ENCODE measurements at regions not wholly inside any gene's neighbourhood (a gene's known extent, or its start where the extent isn't known, plus 50 kb on each side); places are given as distances from the start of the nearest gene placed in this dataset.

DNA sequence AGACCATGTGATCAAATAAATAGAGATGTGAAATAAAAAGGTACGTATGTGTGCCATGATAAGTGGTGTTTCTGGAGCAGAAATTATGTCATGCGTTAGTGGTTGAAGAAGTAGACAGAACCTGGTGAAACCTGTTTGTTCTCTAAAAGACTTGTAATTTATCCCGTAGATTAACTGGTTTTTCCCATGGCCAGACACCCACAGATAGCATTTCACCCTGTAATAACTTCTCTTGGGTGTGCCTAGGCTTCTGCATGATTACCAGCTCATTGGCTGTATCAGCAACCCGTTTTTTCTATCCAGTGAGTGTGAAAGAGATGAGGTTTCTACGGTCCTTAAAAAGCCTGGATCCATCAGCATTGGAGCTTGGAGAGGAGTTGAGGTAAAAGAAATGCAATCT is 471.3 kb downstream of the NPIPA7 start:
- TF ChIP-seq, protein P1, sequence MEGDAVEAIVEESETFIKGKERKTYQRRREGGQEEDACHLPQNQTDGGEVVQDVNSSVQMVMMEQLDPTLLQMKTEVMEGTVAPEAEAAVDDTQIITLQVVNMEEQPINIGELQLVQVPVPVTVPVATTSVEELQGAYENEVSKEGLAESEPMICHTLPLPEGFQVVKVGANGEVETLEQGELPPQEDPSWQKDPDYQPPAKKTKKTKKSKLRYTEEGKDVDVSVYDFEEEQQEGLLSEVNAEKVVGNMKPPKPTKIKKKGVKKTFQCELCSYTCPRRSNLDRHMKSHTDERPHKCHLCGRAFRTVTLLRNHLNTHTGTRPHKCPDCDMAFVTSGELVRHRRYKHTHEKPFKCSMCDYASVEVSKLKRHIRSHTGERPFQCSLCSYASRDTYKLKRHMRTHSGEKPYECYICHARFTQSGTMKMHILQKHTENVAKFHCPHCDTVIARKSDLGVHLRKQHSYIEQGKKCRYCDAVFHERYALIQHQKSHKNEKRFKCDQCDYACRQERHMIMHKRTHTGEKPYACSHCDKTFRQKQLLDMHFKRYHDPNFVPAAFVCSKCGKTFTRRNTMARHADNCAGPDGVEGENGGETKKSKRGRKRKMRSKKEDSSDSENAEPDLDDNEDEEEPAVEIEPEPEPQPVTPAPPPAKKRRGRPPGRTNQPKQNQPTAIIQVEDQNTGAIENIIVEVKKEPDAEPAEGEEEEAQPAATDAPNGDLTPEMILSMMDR (conservative IDR thresholded peaks at IDR 0.05 in 1 of 2, IDR thresholded peaks at IDR 0.05 in 1 of 2; ENCODE audit: low read depth in 1 of 2, low read length in 2 of 2): no peak
- TF ChIP-seq EZH2 (IDR thresholded peaks at IDR 0.05; ENCODE audit: low read length, missing control alignments): no peak
- Histone ChIP-seq H3K27ac (ENCODE audit: insufficient read depth, low read length) (no peak overlapping the region), H3K27me3 (ENCODE audit: control insufficient read depth, insufficient read depth, low read length) (no peaks in the 10 kb centered on the region), H3K4me1 (ENCODE audit: control insufficient read depth, extremely low read depth, insufficient read depth, low read length) (no peaks in the 10 kb centered on the region), H3K9ac (ENCODE audit: insufficient read depth, low read length) (no peak overlapping the region), H3K4me2 (ENCODE audit: extremely low read depth, insufficient read depth, low read length) (no peak overlapping the region), H3K9me3 (ENCODE audit: control insufficient read depth, insufficient read depth, low read depth, low read length) (no peaks in the 10 kb centered on the region), H3K79me2 (ENCODE audit: control insufficient read depth, insufficient read depth, low read length) (no peaks in the 10 kb centered on the region), H2AFZ (ENCODE audit: low read length) (no peak overlapping the region), H3K36me3 (ENCODE audit: control insufficient read depth, insufficient read depth, low read length) (no peaks in the 10 kb centered on the region), H4K20me1 (ENCODE audit: control insufficient read depth, extremely low read depth, insufficient read depth, low read length) (no peaks in the 10 kb centered on the region), H3K4me3 (replicated peaks in 1 of 4; ENCODE audit: control extremely low read depth in 1 of 4, insufficient read depth in 1 of 4, low read depth in 3 of 4, low read length in 4 of 4) (no peak overlapping the region)
- DNase-seq (ENCODE audit: low read depth in 2 of 2): no peak

DNA sequence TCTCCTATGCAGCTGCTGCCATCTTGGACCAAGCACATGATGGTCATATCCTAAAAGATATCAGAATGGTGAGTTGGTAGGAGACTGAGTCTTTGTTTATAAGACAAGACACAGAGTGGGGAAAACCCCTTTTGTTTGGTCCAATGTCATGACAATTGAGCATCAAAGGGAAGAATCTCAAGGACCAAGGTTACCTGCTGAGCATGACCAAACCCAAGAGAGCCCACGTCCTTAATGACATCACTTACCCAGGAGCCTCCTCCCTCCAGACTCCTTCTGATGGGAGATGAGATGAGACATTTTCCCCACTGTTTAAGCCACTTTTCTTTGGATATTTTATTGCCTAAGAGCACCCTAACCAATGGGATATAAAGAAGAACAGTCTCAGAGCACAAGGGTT is 478.1 kb downstream of the NPIPA7 start:
- Histone ChIP-seq H3K79me2 (ENCODE audit: control insufficient read depth, insufficient read depth, low read length) (no peaks in the 10 kb centered on the region), H2AFZ (ENCODE audit: low read length) (no peak overlapping the region), H3K4me1 (ENCODE audit: control insufficient read depth, extremely low read depth, insufficient read depth, low read length) (no peaks in the 10 kb centered on the region), H3K9ac (ENCODE audit: insufficient read depth, low read length) (no peak overlapping the region), H3K36me3 (ENCODE audit: control insufficient read depth, insufficient read depth, low read length) (no peaks in the 10 kb centered on the region), H4K20me1 (ENCODE audit: control insufficient read depth, extremely low read depth, insufficient read depth, low read length) (no peaks in the 10 kb centered on the region), H3K9me3 (ENCODE audit: control insufficient read depth, insufficient read depth, low read depth, low read length) (no peaks in the 10 kb centered on the region), H3K27ac (ENCODE audit: insufficient read depth, low read length) (no peak overlapping the region), H3K27me3 (ENCODE audit: control insufficient read depth, insufficient read depth, low read length) (no peaks in the 10 kb centered on the region), H3K4me3 (replicated peaks in 1 of 4; ENCODE audit: control extremely low read depth in 1 of 4, insufficient read depth in 1 of 4, low read depth in 3 of 4, low read length in 4 of 4) (no peak overlapping the region), H3K4me2 (ENCODE audit: extremely low read depth, insufficient read depth, low read length) (no peak overlapping the region)
- DNase-seq (ENCODE audit: low read depth in 2 of 2): no peak
- TF ChIP-seq, protein P1 (conservative IDR thresholded peaks at IDR 0.05 in 1 of 2, IDR thresholded peaks at IDR 0.05 in 1 of 2; ENCODE audit: low read depth in 1 of 2, low read length in 2 of 2): no peak

DNA sequence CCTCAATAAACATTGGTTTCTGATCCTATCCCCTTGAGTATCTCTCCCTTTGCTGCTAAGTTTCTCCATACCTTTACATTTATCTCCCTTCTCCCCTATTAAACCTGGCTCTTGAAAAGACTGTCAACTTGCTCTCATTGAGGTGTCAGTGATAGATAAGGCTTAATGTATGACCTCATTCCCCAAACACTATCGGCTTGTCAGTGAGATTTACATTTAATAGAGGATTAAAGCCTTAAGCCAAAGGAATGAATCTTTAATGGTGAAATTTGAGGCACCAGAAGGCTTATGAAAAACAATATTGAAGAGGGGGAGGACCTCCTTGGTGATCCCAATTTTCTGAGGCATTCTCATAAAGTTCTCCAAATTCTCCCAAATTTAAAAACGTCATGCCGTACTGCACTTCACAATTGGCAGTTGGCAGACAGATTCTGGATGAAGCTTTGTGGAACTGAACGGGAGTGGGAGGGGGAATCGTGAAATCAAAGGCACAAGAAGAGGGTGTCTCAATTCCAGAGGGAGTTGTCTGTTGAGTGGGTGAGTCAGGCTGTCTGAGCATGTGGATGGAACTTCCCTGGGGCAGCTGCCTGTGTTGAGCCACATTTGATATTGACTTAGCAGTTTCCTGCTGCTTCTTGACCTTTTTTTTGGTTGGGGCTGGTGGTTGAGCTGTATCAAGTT is 478.8 kb downstream of the NPIPA7 start:
- Histone ChIP-seq H3K4me1 (ENCODE audit: control insufficient read depth, extremely low read depth, insufficient read depth, low read length) (no peaks in the 10 kb centered on the region), H3K9me3 (ENCODE audit: control insufficient read depth, insufficient read depth, low read depth, low read length) (no peaks in the 10 kb centered on the region), H4K20me1 (ENCODE audit: control insufficient read depth, extremely low read depth, insufficient read depth, low read length) (no peaks in the 10 kb centered on the region), H3K4me2 (ENCODE audit: extremely low read depth, insufficient read depth, low read length) (no peak overlapping the region), H3K27ac (ENCODE audit: insufficient read depth, low read length) (no peak overlapping the region), H3K9ac (ENCODE audit: insufficient read depth, low read length) (no peak overlapping the region), H3K27me3 (ENCODE audit: control insufficient read depth, insufficient read depth, low read length) (no peaks in the 10 kb centered on the region), H3K36me3 (ENCODE audit: control insufficient read depth, insufficient read depth, low read length) (no peaks in the 10 kb centered on the region), H3K79me2 (ENCODE audit: control insufficient read depth, insufficient read depth, low read length) (no peaks in the 10 kb centered on the region), H3K4me3 (replicated peaks in 1 of 4; ENCODE audit: control extremely low read depth in 1 of 4, insufficient read depth in 1 of 4, low read depth in 3 of 4, low read length in 4 of 4) (no peak overlapping the region), H2AFZ (ENCODE audit: low read length) (no peak overlapping the region)
- no peak for DNase-seq (ENCODE audit: low read depth in 2 of 2)
- TF ChIP-seq EZH2 (IDR thresholded peaks at IDR 0.05; ENCODE audit: low read length, missing control alignments): no peak
- TF ChIP-seq, protein P1 (conservative IDR thresholded peaks at IDR 0.05 in 1 of 2, IDR thresholded peaks at IDR 0.05 in 1 of 2; ENCODE audit: low read depth in 1 of 2, low read length in 2 of 2): no peak
